ENCODE measurements at regions not wholly inside any gene's neighbourhood (a gene's known extent, or its start where the extent isn't known, plus 50 kb on each side); places are given as distances from the start of the nearest gene placed in this dataset.
"Not testable (repeated sequence)": the region's sequence is repeated elsewhere in the genome, so short reads cannot be mapped to it uniquely, and the experiment has no call there.

DNA sequence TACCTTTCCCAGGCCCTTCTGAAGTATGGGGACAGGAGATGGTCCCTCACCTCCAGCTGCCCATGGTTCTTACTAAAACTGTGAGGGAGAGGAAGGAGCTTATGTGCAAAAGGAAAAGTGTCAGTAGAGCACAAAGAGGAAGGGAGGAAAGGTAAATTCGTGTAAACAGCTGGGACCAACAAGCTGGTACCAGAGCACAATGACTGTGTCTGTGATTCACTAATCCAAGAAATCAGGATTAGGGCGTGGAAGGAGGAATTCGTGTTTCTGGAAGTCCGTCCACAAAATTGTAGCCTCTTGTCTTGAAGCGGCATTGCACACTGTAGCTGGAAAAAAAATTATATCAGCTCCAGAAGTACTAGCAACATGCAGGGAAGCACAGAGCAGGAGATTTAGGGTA is 129.0 kb upstream of the RREB1 start:
- no peak for DNase-seq (ENCODE audit: low spot score)

GRCh38 chr6:6980999-6981597 is 126.7 kb upstream of the RREB1 start:
- DNase-seq (ENCODE audit: low spot score), result no peak

DNA sequence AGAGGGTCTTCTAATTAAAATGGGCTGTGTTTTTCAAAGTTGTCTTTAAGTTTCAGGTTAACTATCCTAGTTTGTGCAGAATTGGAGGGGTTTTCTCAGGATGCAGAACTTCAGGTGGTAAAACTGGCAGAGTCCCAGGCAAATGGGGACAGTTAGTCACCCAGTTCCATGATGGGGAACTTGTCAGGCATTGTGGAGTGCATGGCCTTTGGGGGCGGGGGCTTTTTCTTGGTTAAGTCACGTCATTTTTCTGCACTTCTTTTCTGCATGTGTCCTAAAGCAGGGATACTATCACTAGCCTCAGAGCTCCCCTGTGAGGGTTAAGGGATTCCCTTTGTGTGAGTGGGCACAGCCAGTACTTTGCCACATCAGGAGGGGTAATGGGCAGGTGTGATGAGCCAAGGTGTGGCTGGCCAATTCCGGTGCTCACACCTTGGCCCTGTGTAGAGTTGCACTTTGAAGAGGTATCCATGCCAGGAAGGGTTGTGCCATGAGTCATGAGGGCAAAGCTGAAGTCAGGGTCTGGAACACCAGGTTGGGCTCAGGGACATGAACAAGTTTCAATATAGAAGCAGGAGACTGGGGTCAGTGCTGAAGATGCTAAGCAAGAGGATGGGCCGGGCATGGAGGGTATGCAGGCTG is 126.0 kb upstream of the RREB1 start:
- no peak for DNase-seq (ENCODE audit: low spot score)

- no peak for DNase-seq (ENCODE audit: low spot score)
Measured at GRCh38 chr6:6982663-6983062, 125.1 kb upstream of the RREB1 start.

DNA sequence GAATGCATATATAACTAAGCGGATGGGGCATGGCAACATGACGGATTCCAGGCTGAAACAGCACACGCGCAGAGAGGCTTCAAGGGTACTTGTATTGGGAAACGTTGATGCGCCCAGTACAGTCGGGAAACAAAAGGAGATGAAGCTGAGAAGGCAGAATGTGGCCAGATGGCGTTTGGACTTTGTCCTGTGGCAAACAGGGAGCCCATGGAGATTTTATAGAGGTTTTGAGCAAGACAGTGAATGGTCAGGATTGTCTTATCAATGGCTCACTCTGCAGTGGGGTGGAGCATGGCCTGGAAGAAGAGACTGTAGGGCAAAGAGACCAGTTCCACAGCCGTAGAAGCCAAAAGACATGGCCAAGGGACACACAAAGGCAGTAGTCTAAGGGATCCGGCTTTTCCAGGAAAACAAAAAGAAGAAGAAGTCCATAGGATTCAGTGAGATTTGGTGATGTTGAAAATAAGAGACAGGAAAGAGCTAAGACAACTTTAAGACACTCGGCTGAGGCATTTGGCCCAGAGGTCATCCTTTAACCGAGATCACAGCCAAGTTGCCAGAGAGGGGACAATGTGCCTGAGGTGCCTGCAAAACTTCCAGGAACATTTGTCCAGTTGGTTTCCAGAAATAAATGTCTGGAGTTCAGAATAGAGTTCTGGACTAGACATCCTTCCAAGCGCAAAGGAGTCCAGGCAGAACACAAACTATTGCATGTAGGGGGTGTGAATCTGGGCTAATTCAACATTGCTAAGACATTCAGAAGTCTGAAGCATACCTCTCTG is 123.0 kb upstream of the RREB1 start:
- DNase-seq (ENCODE audit: low spot score), result no peak

DNA sequence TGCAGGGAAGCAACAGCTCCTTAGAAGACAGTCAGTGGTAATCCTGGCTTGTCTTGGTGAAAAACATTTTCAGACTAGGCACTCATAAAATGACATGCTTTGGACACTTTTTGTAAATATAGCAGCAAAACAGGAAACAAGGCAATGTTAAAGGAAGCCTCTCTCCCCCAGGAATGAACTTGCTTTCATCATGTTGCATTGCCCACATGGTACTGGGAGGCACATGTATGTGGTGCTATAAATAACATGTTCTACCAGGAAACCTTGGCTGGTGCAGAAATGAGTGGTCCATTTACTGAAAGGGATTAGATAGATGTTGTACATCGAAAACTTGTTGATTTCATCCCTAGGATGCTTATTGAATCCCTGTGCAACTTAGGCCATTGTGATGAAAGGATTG is 121.4 kb upstream of the RREB1 start:
- DNase-seq (ENCODE audit: low spot score), result no peak

- no peak for DNase-seq (ENCODE audit: low spot score)
Measured at GRCh38 chr6:6987749-6988148, 120.0 kb upstream of the RREB1 start.

- DNase-seq (ENCODE audit: low spot score), result not testable (repeated sequence)
Measured at GRCh38 chr6:6990059-6990458, 117.7 kb upstream of the RREB1 start.

- no peak for DNase-seq (ENCODE audit: low spot score)
Measured at GRCh38 chr6:6993503-6994237, 114.1 kb upstream of the RREB1 start.

GRCh38 chr6:6994796-6995195 is 113.0 kb upstream of the RREB1 start:
- no peak for DNase-seq (ENCODE audit: low spot score)

DNA sequence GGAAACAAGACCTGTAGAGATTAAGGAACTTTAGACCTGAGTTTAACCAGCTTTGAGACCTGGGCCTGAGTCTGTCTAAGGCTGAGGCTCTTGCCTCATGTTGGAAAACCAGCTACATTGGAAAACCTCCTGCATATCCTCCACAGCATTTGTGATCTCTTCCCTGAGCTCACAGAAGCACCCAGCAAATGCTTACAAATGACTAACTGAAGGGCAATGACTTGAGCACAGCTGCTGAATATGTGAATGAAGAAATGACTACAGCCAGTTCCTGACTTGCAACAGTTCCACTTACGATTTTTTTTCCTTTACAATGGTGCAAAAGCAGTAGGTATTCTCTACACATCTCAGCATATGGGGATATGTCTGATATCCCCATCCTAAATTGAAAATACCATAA is 112.4 kb upstream of the RREB1 start:
- no peak for DNase-seq (ENCODE audit: low spot score)

DNA sequence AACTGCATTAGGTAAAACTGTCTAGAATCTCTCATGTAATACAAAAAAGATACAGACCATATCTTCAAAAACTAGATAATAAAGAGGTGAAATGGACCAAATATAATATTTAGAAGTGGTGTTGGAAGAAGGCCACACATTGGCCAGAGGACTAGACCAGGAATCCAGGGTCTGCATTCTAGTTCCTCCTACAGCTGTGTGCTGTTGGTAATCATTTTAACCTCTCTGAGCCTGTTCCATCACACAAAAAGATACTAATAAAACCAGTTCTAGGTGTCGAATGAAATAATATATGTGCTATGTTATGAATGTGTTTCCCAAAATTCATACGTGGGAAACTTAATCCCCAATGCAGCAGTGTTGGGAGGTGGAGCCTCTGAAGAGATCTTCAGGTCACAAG is 111.6 kb upstream of the RREB1 start:
- no peak for DNase-seq (ENCODE audit: low spot score)

DNA sequence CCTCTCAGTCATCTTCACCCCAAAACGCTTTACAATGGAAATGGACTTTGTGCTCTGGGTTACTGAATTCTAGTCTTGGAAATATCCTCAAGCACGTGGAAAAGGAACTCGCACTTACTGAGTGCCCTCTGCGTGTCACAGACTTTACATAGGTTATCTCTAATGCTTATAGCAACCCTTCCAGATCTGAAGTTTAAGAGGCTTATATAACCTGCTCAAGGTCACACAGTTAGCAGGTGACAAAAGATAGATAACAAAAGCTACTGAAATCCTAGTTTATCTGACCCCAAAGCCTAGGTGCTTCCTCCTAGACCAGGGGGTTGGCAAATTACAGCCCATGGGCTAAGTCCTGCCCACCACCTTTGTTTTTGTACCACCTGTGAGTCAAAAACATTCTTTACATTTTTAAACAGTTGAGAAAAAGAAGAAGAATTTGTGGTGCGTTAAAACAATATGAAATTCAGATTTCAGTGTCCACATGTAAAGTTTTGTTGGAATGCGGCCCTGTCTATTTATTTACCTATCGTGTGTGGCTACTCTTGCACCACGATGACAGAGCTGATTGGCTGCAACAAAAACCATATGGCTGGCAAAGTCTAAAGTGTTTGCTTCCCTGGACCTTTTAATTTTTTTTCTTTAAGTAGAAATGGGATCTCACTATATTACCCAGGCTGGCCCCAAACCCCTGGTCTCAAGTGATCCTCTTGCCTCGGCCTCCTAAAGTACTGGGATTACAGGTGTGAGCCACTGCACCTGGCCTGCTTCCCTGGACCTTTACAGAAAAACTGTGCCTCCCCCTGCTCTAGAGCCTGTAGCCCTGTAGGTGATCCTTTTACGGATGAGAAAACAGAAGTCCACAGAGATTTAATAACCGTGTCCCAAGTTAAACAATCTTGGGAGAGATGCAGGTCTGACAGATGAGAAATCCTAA is 110.2 kb upstream of the RREB1 start:
- DNase-seq (ENCODE audit: low spot score), result no peak

GRCh38 chr6:6998194-6998569 is 109.6 kb upstream of the RREB1 start:
- DNase-seq (ENCODE audit: low spot score), result peak; percentile 76

- DNase-seq (ENCODE audit: low spot score), result no peak
Measured at GRCh38 chr6:7000825-7001777, 106.7 kb upstream of the RREB1 start.

GRCh38 chr6:7003041-7003440 is 104.7 kb upstream of the RREB1 start:
- no peak for DNase-seq (ENCODE audit: low spot score)

DNA sequence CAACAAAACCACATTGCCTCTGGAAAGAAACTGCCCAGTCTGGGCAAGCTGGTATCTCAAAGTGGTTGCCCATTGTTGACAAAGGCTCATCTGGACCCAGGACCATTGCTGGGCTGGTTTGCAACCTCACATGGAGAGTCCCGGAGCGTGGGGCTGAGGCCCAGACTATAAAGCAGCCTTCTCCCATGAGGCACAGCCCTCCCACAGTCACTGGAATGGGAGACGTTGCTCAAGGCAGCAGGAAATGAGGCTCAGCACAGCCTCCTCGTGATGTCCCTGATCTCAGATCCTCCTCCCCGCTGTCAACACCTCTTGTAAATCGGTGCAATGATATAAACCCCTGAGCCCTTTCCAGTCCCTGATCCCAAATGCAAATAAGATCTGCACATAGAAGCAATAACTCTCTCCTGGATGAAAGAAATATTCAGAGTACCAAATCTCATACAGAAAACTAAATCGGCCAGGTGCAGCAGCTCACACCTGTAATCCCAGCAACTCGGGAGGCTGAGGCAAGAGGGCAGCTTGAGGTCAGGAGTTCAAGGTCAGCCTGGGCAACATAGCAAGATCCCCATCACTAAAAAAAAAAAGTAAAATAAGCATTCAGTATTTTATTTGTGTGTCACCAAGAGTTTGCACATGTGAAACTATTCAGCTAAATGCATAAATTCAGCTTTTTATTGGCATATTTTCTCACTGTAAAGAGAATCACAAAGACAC is 103.0 kb upstream of the RREB1 start:
- DNase-seq (ENCODE audit: low spot score), result no peak

DNA sequence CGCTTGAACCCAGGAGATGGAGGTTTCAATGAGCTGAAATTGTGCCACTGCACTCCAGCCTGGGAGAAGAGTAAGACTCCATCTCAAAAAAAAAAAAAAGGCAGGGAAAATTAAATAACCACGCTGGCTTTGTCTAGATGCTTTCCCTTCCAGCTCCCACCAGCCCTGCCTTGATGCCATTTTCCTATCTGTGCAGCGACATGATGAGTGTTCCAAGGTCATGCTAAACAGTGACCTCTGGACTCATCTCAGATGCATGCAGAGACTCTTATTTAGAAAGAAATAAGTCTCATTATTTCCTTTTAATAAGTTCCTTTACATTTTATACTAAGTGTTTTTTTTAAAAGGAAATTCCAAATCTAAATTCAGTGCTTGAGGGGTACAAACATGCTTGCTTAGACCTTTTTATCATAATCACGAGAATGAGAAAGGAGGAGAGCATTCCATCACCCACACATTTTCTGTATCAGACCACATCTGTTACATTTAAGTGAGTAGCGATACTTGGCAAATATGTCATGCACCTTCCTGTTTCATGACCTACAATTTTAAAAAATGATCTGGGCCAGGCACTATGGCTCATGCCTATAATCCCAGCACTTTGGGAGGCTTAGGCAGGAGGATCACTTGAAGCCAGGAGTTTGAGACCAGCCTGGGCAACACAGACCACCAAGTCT is 101.1 kb upstream of the RREB1 start:
- DNase-seq (ENCODE audit: low spot score), result no peak

- no peak for DNase-seq (ENCODE audit: low spot score)
Measured at GRCh38 chr6:7008451-7008988, 99.2 kb upstream of the RREB1 start.
